Glutamatergic neuron (in vitro differentiated cells): ENCODE measurements at regions not wholly inside any gene's neighbourhood (a gene's known extent, or its start where the extent isn't known, plus 50 kb on each side); places are given as distances from the start of the nearest gene placed in this dataset.

Experiments
- DNase-seq: peaks from one replicate; pipeline ENCODE4 v3.0.0; 2022
- H3K27ac Mint-ChIP-seq: one replicate; pipeline ENCODE4 v1.8.0; 2020; ENCODE audit warnings: mild to moderate bottlenecking, mixed read lengths, inconsistent platforms; ENCODE audit not compliant: unreplicated experiment
- H3K27me3 Mint-ChIP-seq: one replicate; pipeline ENCODE4 v1.8.0; 2020; ENCODE audit warnings: mild to moderate bottlenecking, moderate library complexity, mixed read lengths, inconsistent platforms; ENCODE audit not compliant: unreplicated experiment
- H3K36me3 Mint-ChIP-seq: one replicate; pipeline ENCODE4 v1.8.0; 2020; ENCODE audit warnings: mild to moderate bottlenecking, mixed read lengths, inconsistent platforms; ENCODE audit not compliant: unreplicated experiment
- H3K4me1 Mint-ChIP-seq: one replicate; pipeline ENCODE4 v1.8.0; 2020; ENCODE audit warnings: mild to moderate bottlenecking, low read depth, mixed read lengths, inconsistent platforms; ENCODE audit not compliant: unreplicated experiment
- H3K4me3 Mint-ChIP-seq: one replicate; pipeline ENCODE4 v1.8.0; 2020; ENCODE audit warnings: mild to moderate bottlenecking, mixed read lengths, inconsistent platforms; ENCODE audit not compliant: unreplicated experiment
- H3K9me3 Mint-ChIP-seq: one replicate; pipeline ENCODE4 v1.8.0; 2020; ENCODE audit warnings: mild to moderate bottlenecking, moderate library complexity, mixed read lengths, inconsistent platforms; ENCODE audit not compliant: unreplicated experiment
- TF ChIP-seq, protein P1 (sequence below): fragments of 200-600 bp; sonication (generic); IDR thresholded peaks from one replicate; pipeline ENCODE4 v1.5.0; 2021; ENCODE audit not compliant: partially characterized antibody, unreplicated experiment

DNA sequence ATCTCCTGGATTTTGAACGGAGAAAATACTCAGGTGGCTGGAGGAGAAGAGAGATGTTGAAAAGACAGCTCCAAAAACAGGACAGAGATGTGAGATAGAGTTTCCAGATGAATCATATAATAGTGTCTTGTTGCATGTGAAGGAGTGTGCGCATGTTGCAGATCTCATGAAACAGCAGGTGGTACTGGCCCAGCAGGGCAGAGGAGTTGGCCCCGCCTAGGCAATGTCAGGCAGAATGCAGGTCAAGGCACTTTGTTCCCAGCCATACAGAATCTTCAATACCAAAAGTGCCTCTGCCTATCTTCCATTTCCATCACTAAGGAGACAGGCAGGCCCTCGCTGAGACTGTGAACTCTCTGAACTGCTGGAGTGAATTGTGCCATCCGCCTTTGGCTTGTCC, 63.9 kb upstream of the FAT1 start:
- TF ChIP-seq, protein P1, sequence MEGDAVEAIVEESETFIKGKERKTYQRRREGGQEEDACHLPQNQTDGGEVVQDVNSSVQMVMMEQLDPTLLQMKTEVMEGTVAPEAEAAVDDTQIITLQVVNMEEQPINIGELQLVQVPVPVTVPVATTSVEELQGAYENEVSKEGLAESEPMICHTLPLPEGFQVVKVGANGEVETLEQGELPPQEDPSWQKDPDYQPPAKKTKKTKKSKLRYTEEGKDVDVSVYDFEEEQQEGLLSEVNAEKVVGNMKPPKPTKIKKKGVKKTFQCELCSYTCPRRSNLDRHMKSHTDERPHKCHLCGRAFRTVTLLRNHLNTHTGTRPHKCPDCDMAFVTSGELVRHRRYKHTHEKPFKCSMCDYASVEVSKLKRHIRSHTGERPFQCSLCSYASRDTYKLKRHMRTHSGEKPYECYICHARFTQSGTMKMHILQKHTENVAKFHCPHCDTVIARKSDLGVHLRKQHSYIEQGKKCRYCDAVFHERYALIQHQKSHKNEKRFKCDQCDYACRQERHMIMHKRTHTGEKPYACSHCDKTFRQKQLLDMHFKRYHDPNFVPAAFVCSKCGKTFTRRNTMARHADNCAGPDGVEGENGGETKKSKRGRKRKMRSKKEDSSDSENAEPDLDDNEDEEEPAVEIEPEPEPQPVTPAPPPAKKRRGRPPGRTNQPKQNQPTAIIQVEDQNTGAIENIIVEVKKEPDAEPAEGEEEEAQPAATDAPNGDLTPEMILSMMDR: no peak
- DNase-seq: no peak

DNA sequence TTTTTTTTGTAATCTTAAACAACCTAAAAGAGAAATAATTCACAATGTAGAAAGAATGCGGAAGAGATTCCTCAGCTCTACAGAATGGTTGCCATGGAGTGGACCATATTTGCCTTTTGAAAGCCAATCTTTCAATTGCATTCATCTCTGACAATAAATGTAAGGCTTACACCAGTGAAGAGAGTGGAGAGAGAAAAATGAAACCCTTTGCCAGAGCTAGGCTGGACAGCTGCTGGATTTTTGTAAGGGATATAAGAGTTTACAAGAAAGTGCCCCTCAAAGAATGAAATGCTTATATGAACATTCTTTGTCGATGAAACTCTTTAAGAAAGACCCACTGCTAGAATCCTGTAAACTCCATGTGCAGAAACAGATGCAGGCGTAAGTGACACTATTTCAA, 66.0 kb upstream of the FAT1 start:
- H3K36me3 Mint-ChIP-seq: no peaks in the 10 kb centered on the region
- H3K9me3 Mint-ChIP-seq: no peaks in the 10 kb centered on the region
- TF ChIP-seq, protein P1: no peak
- no peak overlapping the region for H3K4me3 Mint-ChIP-seq
- H3K27ac Mint-ChIP-seq: no peak overlapping the region
- DNase-seq: no peak
- peaks cover 2% of the 10 kb centered on the region for H3K27me3 Mint-ChIP-seq
- H3K4me1 Mint-ChIP-seq: no peaks in the 10 kb centered on the region

More for the DNA sequence above, 63.9 kb upstream of the FAT1 start:
- no peak overlapping the region for H3K27ac Mint-ChIP-seq
- no peaks in the 10 kb centered on the region for H3K36me3 Mint-ChIP-seq
- H3K27me3 Mint-ChIP-seq: peaks cover 2% of the 10 kb centered on the region
- H3K9me3 Mint-ChIP-seq: no peaks in the 10 kb centered on the region
- H3K4me1 Mint-ChIP-seq: no peaks in the 10 kb centered on the region
- H3K4me3 Mint-ChIP-seq: no peak overlapping the region

DNA sequence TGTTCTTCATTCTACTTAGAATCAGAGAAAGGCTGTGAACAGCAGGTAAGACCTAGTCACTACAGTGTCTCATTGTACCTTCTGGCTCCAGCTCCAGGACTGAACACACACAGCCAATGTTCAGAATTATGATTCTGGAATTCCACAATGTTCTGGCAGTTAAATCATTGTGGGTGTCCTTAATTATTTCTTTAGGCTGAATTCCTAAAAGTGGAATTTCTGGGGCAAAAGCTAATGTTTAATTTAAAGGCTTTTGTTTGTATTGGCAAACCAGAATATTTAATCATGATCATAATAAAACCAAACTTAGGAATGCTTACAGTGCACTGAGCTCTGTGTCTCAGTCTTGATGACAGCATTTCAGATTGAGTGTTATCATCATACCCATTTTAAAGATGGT, 67.0 kb upstream of the FAT1 start:
- Mint-ChIP-seq H3K27me3 (peaks cover 2% of the 10 kb centered on the region), H3K27ac (no peak overlapping the region)

DNA sequence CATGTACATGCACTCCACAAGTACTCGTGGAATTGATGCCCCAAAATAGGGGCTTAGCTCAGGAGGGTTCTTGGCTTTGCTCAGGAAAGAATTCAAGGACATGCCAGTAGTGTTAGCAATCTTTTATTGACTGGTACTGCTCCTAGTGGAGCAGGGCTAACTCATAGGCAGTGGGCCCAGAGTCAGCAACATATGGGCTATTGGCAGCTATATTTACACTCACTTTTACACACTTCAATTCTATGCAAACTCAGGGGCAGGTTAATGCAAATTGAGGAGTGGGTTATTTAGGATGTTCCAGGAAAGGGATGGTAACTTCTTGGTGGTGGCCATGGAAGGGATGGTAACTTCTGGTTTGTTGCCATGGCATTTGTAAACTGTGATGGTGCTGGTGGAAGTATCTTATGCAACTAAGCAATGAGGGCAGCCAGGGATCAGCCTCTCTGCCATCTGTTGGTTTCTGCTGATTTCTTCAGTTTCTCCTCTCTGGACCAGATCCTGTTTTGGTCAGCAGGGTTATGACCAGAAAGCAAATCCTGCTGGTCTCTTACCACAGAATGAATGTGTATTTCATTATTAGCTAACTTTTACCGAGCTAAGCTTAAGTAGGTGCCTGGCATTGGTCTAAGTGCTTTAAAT, 69.2 kb upstream of the FAT1 start:
- H3K27me3 Mint-ChIP-seq: no peaks in the 10 kb centered on the region
- H3K36me3 Mint-ChIP-seq: no peaks in the 10 kb centered on the region
- no peaks in the 10 kb centered on the region for H3K9me3 Mint-ChIP-seq
- TF ChIP-seq, protein P1: no peak
- H3K27ac Mint-ChIP-seq: no peak overlapping the region
- no peak for DNase-seq
- H3K4me3 Mint-ChIP-seq: no peak overlapping the region
- no peaks in the 10 kb centered on the region for H3K4me1 Mint-ChIP-seq

More for the DNA sequence above, 67.0 kb upstream of the FAT1 start:
- no peaks in the 10 kb centered on the region for H3K36me3 Mint-ChIP-seq
- TF ChIP-seq, protein P1: no peak
- H3K9me3 Mint-ChIP-seq: no peaks in the 10 kb centered on the region
- no peak for DNase-seq
- no peaks in the 10 kb centered on the region for H3K4me1 Mint-ChIP-seq
- no peak overlapping the region for H3K4me3 Mint-ChIP-seq

DNA sequence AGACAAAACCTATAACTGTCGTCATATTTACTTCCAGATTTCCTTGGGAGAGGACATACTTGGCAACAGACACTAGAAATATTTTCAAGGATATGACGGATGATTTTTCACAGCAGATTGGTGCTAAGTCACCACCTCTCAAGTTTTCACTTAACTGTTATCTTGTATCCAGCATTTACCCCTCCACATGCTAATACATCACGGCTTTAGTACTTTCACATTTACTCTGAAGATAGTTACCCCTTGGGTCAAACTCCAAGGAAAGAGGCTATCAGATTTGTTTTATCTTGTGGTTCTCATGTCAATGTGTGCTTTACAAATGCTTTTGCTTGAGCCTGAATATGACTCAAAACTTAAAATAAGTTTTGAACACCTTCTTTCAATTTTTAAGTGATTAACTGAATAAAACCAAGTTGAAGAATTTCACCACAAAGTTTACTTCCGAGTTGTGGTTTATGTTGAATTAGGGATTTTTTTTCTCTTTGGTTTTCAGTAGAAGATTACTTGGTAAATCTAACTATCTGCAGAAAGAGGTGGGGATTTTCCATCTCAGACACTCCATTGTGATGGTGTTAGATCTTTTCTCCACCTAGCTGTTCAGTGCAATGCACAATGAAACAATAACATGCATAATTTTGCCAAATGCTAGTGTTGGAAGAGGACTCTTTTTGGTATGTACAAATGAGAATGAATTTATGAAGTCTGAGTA, 75.4 kb upstream of the FAT1 start:
- no peak for DNase-seq
- TF ChIP-seq, protein P1: no peak
- no peaks in the 10 kb centered on the region for H3K27me3 Mint-ChIP-seq
- H3K4me3 Mint-ChIP-seq: no peak overlapping the region
- H3K9me3 Mint-ChIP-seq: no peaks in the 10 kb centered on the region
- no peaks in the 10 kb centered on the region for H3K4me1 Mint-ChIP-seq
- no peaks in the 10 kb centered on the region for H3K36me3 Mint-ChIP-seq
- H3K27ac Mint-ChIP-seq: no peak overlapping the region
